PC-9 (cell line): ENCODE measurements at regions not wholly inside any gene's neighbourhood (a gene's known extent, or its start where the extent isn't known, plus 50 kb on each side); places are given as distances from the start of the nearest gene placed in this dataset.

Source experiments
- BruUV-seq: library from RNA; stranded (reverse); fragments of 400-500 nt; replicated peaks from 2 replicates; lab custom pipeline; 2021; lab: Mats Ljungman, UMichigan
- CTCF ChIA-PET: fragments of 300-600 bp; sonication (Branson Sonifier 250); formaldehyde crosslinking; loops from one replicate; lab custom pipeline; 2022; ENCODE audit warnings: antibody characterized with exemption; lab: Charles Lee
- POLR2A ChIA-PET: fragments of 300-600 bp; sonication (Branson Sonifier 250); formaldehyde crosslinking; loops from one replicate; lab custom pipeline; 2022; ENCODE audit warnings: antibody characterized with exemption; ENCODE audit not compliant: unreplicated experiment; lab: Charles Lee
- DNase-seq, 2 experiments: peaks; one replicate each; pipeline versions ENCODE4 v3.0.0 to v3.0.0-alpha.2; 2015 to 2022; ENCODE audit warnings: mixed read lengths in 1 of 2
- H2AFZ ChIP-seq: fragments of 200-600 bp; sonication (generic); 2 replicates; pipeline ENCODE4 v1.8.1; 2017; ENCODE audit warnings: antibody characterized with exemption
- H3F3A ChIP-seq: fragments of 200-600 bp; sonication (generic); 2 replicates; pipeline ENCODE4 v1.8.1; 2017; ENCODE audit warnings: antibody characterized with exemption, mild to moderate bottlenecking, low read depth; ENCODE audit not compliant: insufficient read depth
- H3K27ac ChIP-seq: fragments of 200-600 bp; sonication (generic); 2 replicates; pipeline ENCODE4 v1.6.1; 2016; ENCODE audit warnings: mixed run types
- H3K27me3 ChIP-seq: fragments of 200-600 bp; sonication (generic); 2 replicates; pipeline ENCODE4 v1.6.1; 2016; ENCODE audit warnings: low read depth, mixed run types; ENCODE audit not compliant: insufficient read depth
- H3K36me3 ChIP-seq: fragments of 200-600 bp; sonication (generic); 2 replicates; pipeline ENCODE4 v1.6.1; 2016; ENCODE audit warnings: low read depth, mixed run types
- H3K4me1 ChIP-seq: fragments of 200-600 bp; sonication (generic); replicated peaks from 2 replicates; pipeline ENCODE4 v1.6.1; 2016; ENCODE audit warnings: mixed run types; ENCODE audit not compliant: insufficient read depth
- H3K4me2 ChIP-seq: fragments of 200-600 bp; sonication (generic); 2 replicates; pipeline ENCODE4 v1.6.1; 2017; ENCODE audit warnings: mixed run types
- H3K4me3 ChIP-seq: fragments of 200-600 bp; sonication (generic); 2 replicates; pipeline ENCODE4 v1.6.1; 2016; ENCODE audit warnings: mixed run types
- H3K79me2 ChIP-seq: fragments of 200-600 bp; sonication (generic); 2 replicates; pipeline ENCODE4 v1.6.1; 2017; ENCODE audit warnings: low read depth, mixed run types
- H3K9me2 ChIP-seq: fragments of 200-600 bp; sonication (generic); 2 replicates; pipeline ENCODE4 v1.8.1; 2017; ENCODE audit warnings: mild to moderate bottlenecking; ENCODE audit not compliant: insufficient read depth
- H3K9me3 ChIP-seq: fragments of 200-600 bp; sonication (generic); 2 replicates; pipeline ENCODE4 v1.8.1; 2016; ENCODE audit warnings: low read depth; ENCODE audit not compliant: insufficient read depth
- H4K20me1 ChIP-seq: fragments of 200-600 bp; sonication (generic); 2 replicates; pipeline ENCODE4 v1.8.1; 2017; ENCODE audit not compliant: insufficient read depth
- CTCF ChIP-seq: fragments of 200-600 bp; sonication (generic); conservative IDR thresholded peaks from 2 replicates; pipeline ENCODE4 v1.6.1; 2017; ENCODE audit warnings: mixed run types, antibody characterized with exemption, mild to moderate bottlenecking, moderate library complexity
- EZH2 ChIP-seq: fragments of 200-600 bp; sonication (generic); IDR thresholded peaks from 2 replicates; pipeline ENCODE4 v1.8.0; 2017; ENCODE audit warnings: antibody characterized with exemption, low read depth
- intact Hi-C: fragments of 100-400 bp; cut with micrococcal nuclease; formaldehyde crosslinking; loops from one replicate; pipeline ENCODE4 v1.10.0; 2022; ENCODE audit not compliant: unreplicated experiment

GRCh38 chr5:6215891-6216290 is 162.5 kb downstream of the MED10 start:
- H2AFZ ChIP-seq: no peak overlapping the region

GRCh38 chr5:6212244-6212643 is 166.1 kb downstream of the MED10 start:
- no peaks in the 10 kb centered on the region for H4K20me1 ChIP-seq
- no peaks in the 10 kb centered on the region for H3K79me2 ChIP-seq
- no peak overlapping the region for H2AFZ ChIP-seq
- H3K9me3 ChIP-seq: 0 out of 2 replicates have a peak, but pooled peaks cover 5% of the 10 kb centered on the region
- DNase-seq: no peak
- CTCF ChIA-PET: no interaction called here
- no peaks in the 10 kb centered on the region for H3K4me1 ChIP-seq
- TF ChIP-seq EZH2: no peak
- no peak for TF ChIP-seq CTCF
- BruUV-seq: no TSS peak
- POLR2A ChIA-PET: no interaction called here
- intact Hi-C loops: no loop called here
- no peak overlapping the region for H3K4me2 ChIP-seq
- no peaks in the 10 kb centered on the region for H3K9me2 ChIP-seq
- no peaks in the 10 kb centered on the region for H3K36me3 ChIP-seq
- H3K4me3 ChIP-seq: no peak overlapping the region
- H3F3A ChIP-seq: no peaks in the 10 kb centered on the region
- peaks cover 36% of the 10 kb centered on the region; the same call in 1 of the 2 replicates for H3K27me3 ChIP-seq
- H3K27ac ChIP-seq: no peak overlapping the region

More at GRCh38 chr5:6215891-6216290, 162.5 kb downstream of the MED10 start:
- Histone ChIP-seq H3K9me2 (no peaks in the 10 kb centered on the region), H3K4me2 (no peak overlapping the region), H3K36me3 (no peaks in the 10 kb centered on the region), H3K79me2 (no peaks in the 10 kb centered on the region), H3K27ac (no peak overlapping the region), H3K9me3 (0 out of 2 replicates have a peak, but pooled peaks cover 5% of the 10 kb centered on the region), H3K4me3 (no peak overlapping the region), H3K4me1 (no peaks in the 10 kb centered on the region), H4K20me1 (no peaks in the 10 kb centered on the region), H3K27me3 (peaks cover 52% of the 10 kb centered on the region), H3F3A (no peaks in the 10 kb centered on the region)
- intact Hi-C loops: no loop called here
- DNase-seq: no peak
- POLR2A ChIA-PET: no interaction called here
- no peak for TF ChIP-seq EZH2
- TF ChIP-seq CTCF: no peak
- no TSS peak for BruUV-seq
- CTCF ChIA-PET: no interaction called here

DNA sequence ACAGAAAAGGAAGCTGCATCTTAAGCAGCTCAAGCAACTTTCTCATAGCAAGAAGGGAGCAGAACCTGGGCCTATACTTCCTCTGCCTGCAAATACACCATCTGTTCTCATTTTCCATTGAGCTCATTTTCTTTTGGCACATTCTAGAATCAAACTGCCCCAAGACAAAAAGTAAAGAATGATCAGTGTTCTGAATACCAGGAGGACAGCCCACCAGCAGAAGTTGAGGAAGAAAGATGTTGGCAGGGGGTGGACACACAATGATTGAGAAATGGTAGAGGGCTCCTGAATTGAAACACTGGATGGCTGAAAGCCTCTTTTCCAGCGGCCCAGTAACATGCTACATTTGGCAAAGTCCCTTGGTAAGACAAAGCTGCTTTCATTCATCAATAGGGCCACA is 171.8 kb downstream of the MED10 start:
- TF ChIP-seq EZH2: no peak
- no peak for TF ChIP-seq CTCF
- ChIA-PET CTCF (no interaction called here), POLR2A (no interaction called here)
- no peak for DNase-seq
- Histone ChIP-seq H3K27ac (no peak overlapping the region), H3K27me3 (peaks cover 6% of the 10 kb centered on the region; the same call in 1 of the 2 replicates), H3K79me2 (no peaks in the 10 kb centered on the region), H3K4me1 (no peaks in the 10 kb centered on the region), H3K9me2 (no peaks in the 10 kb centered on the region), H4K20me1 (no peaks in the 10 kb centered on the region), H3K4me2 (no peak overlapping the region), H3K4me3 (no peak overlapping the region), H3F3A (no peaks in the 10 kb centered on the region), H3K36me3 (no peaks in the 10 kb centered on the region), H2AFZ (no peak overlapping the region), H3K9me3 (no peaks in the 10 kb centered on the region)
- intact Hi-C loops: no loop called here
- no TSS peak for BruUV-seq
